ENCODE measurements at regions not wholly inside any gene's neighbourhood (a gene's known extent, or its start where the extent isn't known, plus 50 kb on each side); places are given as distances from the start of the nearest gene placed in this dataset.

- intact Hi-C loops (cut with DNase I), result no loop called here
- DNase-seq (no peak), FAIRE-seq (no peak), ATAC-seq (no peak)
- no peaks in the 10 kb centered on the region for H3K27me3 ChIP-seq
- H3K27ac ChIP-seq, result no peak overlapping the region
- H3K4me1 ChIP-seq, result no peaks in the 10 kb centered on the region
- TF ChIP-seq CTCF (IDR thresholded peaks at IDR 0.05), result no peak
- WGBS, 2 donors, result 53 to 60% methylated on average over 2 of the region's 2 CpGs
- H3K36me3 ChIP-seq, result no peaks in the 10 kb centered on the region
- H3K4me3 ChIP-seq, result no peak overlapping the region
- no peaks in the 10 kb centered on the region for H3K9me3 ChIP-seq
These were observed 419.4 kb downstream of the GALC start for GRCh38 chr14:87573591-87573990.

GRCh38 chr14:87567618-87568295 lies 425.2 kb downstream of the GALC start:
- intact Hi-C loops (cut with DNase I), result no loop called here
- Histone ChIP-seq H3K9me3 (no peaks in the 10 kb centered on the region), H3K27me3 (no peaks in the 10 kb centered on the region), H3K4me3 (no peak overlapping the region), H3K4me1 (no peaks in the 10 kb centered on the region), H3K36me3 (no peaks in the 10 kb centered on the region), H3K27ac (no peak overlapping the region)
- ATAC-seq (no peak), FAIRE-seq (no peak), DNase-seq (no peak)
- no peak for TF ChIP-seq CTCF (IDR thresholded peaks at IDR 0.05)
- 50 to 53% methylated on average over 4 of the region's 4 CpGs for WGBS, 2 donors

- TF ChIP-seq CTCF (IDR thresholded peaks at IDR 0.05), result no peak
- no peak for ATAC-seq
- Histone ChIP-seq H3K36me3 (no peaks in the 10 kb centered on the region), H3K9me3 (no peaks in the 10 kb centered on the region), H3K27ac (no peak overlapping the region), H3K4me3 (no peak overlapping the region), H3K27me3 (no peaks in the 10 kb centered on the region), H3K4me1 (no peaks in the 10 kb centered on the region)
- WGBS, 2 donors, result 32% methylated on average over 2 of the region's 2 CpGs
- FAIRE-seq, result no peak
- intact Hi-C loops (cut with DNase I), result no loop called here
- no peak for DNase-seq
These were observed 426.0 kb downstream of the GALC start for GRCh38 chr14:87566991-87567390.

- FAIRE-seq (no peak), ATAC-seq (no peak), DNase-seq (no peak)
- H3K27ac ChIP-seq, result no peak overlapping the region
- no peak for TF ChIP-seq CTCF (IDR thresholded peaks at IDR 0.05)
- intact Hi-C loops (cut with DNase I), result no loop called here
- no peaks in the 10 kb centered on the region for H3K36me3 ChIP-seq
- H3K27me3 ChIP-seq, result no peaks in the 10 kb centered on the region
- 68 to 78% methylated on average over 5 of the region's 5 CpGs for WGBS, 2 donors
- no peaks in the 10 kb centered on the region for H3K9me3 ChIP-seq
- no peaks in the 10 kb centered on the region for H3K4me1 ChIP-seq
- H3K4me3 ChIP-seq, result no peak overlapping the region
These were observed 445.4 kb downstream of the GALC start for GRCh38 chr14:87547536-87547935.

- no peaks in the 10 kb centered on the region for H3K36me3 ChIP-seq
- H3K4me1 ChIP-seq, result no peaks in the 10 kb centered on the region
- ATAC-seq (no peak), DNase-seq (no peak), FAIRE-seq (no peak)
- H3K27me3 ChIP-seq, result no peaks in the 10 kb centered on the region
- intact Hi-C loops (cut with DNase I), result no loop called here
- H3K27ac ChIP-seq, result no peak overlapping the region
- H3K4me3 ChIP-seq, result no peak overlapping the region
- TF ChIP-seq CTCF (IDR thresholded peaks at IDR 0.05), result no peak
- no peaks in the 10 kb centered on the region for H3K9me3 ChIP-seq
- WGBS, 2 donors, result 53 to 59% methylated on average over 5 of the region's 5 CpGs
These were observed 450.7 kb downstream of the GALC start for GRCh38 chr14:87542288-87542687.
